ENCODE measurements at regions not wholly inside any gene's neighbourhood (a gene's known extent, or its start where the extent isn't known, plus 50 kb on each side); places are given as distances from the start of the nearest gene placed in this dataset.

DNA sequence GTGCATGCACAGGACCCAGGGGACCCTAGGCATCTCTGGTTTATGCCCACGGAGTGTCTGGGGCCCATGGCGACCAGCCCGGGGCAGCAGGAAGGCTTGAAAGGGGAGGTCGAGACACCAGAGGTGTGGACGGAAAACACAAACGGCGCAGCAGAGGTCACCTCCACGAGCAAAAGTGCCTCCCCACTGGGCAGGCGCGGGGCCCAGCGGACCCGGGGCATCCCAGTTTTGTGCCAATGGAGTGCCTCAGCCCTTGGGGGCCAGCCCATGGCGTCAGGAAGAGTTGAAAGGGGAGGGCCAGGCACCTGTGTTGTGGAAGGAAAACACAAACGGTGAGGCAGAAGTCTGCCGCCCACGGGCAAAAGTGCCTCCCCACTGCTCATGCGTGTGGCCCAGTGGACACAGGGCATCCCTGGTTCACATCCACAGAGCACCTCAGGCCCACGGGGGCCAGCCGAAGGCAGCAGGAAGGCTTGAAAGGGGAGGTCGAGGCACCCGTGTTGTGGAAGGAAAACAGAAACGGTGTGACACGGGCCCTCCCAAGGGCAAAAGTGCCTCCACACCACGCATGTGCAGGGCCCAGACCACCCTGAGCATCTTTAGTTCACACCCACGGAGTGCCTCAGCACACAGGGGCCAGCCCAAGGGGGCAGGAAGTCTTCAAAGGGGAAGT, 378.8 kb downstream of the ALG10 start:
- TF ChIP-seq POLR2A (IDR thresholded peaks at IDR 0.05), result no peak
- TF ChIP-seq CTCF (IDR thresholded peaks at IDR 0.05), result no peak

Measured in body of pancreas (tissue), 4 donors.